GM18867 (cell line): ENCODE measurements at regions not wholly inside any gene's neighbourhood (a gene's known extent, or its start where the extent isn't known, plus 50 kb on each side); places are given as distances from the start of the nearest gene placed in this dataset.

Source experiments
- ATAC-seq: cut with Tn5 transposase; IDR thresholded peaks from one replicate; pipeline ENCODE4 v1.9.1; 2021; ENCODE audit warnings: mild to moderate bottlenecking, moderate library complexity; ENCODE audit not compliant: unreplicated experiment

- no peak for ATAC-seq
These were observed 209.3 kb downstream of the HS3ST3B1 start for GRCh38 chr17:14510136-14510535.

- ATAC-seq: no peak
These were observed 207.3 kb downstream of the HS3ST3B1 start for GRCh38 chr17:14508156-14508555.

- no peak for ATAC-seq
These were observed 205.5 kb downstream of the HS3ST3B1 start for GRCh38 chr17:14506364-14506763.

GRCh38 chr17:14505606-14506005, 204.7 kb downstream of the HS3ST3B1 start:
- ATAC-seq: no peak

GRCh38 chr17:14499976-14500375, 199.1 kb downstream of the HS3ST3B1 start:
- ATAC-seq: no peak

GRCh38 chr17:14498812-14499211, 197.9 kb downstream of the HS3ST3B1 start:
- no peak for ATAC-seq

GRCh38 chr17:14494161-14494560, 193.3 kb downstream of the HS3ST3B1 start:
- no peak for ATAC-seq

GRCh38 chr17:14489986-14490385, 189.1 kb downstream of the HS3ST3B1 start:
- ATAC-seq: no peak

- ATAC-seq: no peak
These were observed 188.2 kb downstream of the HS3ST3B1 start for GRCh38 chr17:14488958-14489550.

- ATAC-seq: no peak
These were observed 186.2 kb downstream of the HS3ST3B1 start for GRCh38 chr17:14487068-14487467.

GRCh38 chr17:14482715-14483114, 181.8 kb downstream of the HS3ST3B1 start:
- ATAC-seq: no peak

- no peak for ATAC-seq
These were observed 180.8 kb downstream of the HS3ST3B1 start for GRCh38 chr17:14481664-14482063.

- ATAC-seq: no peak
These were observed 173.7 kb downstream of the HS3ST3B1 start for GRCh38 chr17:14474591-14474990.

- no peak for ATAC-seq
These were observed 170.2 kb downstream of the HS3ST3B1 start for GRCh38 chr17:14471052-14471451.

- no peak for ATAC-seq
These were observed 169.5 kb downstream of the HS3ST3B1 start for GRCh38 chr17:14470417-14470816.

GRCh38 chr17:14469971-14470370, 169.1 kb downstream of the HS3ST3B1 start:
- no peak for ATAC-seq

GRCh38 chr17:14468858-14469257, 168.0 kb downstream of the HS3ST3B1 start:
- ATAC-seq: no peak

GRCh38 chr17:14461227-14461548, 160.3 kb downstream of the HS3ST3B1 start:
- no peak for ATAC-seq

- no peak for ATAC-seq
These were observed 159.8 kb downstream of the HS3ST3B1 start for GRCh38 chr17:14460516-14461226.

- ATAC-seq: no peak
These were observed 159.1 kb downstream of the HS3ST3B1 start for GRCh38 chr17:14459955-14460354.

GRCh38 chr17:14458724-14459123, 157.8 kb downstream of the HS3ST3B1 start:
- ATAC-seq: no peak

GRCh38 chr17:14454746-14455145, 153.9 kb downstream of the HS3ST3B1 start:
- no peak for ATAC-seq

- ATAC-seq: no peak
These were observed 152.0 kb downstream of the HS3ST3B1 start for GRCh38 chr17:14452856-14453255.
